ENCODE measurements at regions not wholly inside any gene's neighbourhood (a gene's known extent, or its start where the extent isn't known, plus 50 kb on each side); places are given as distances from the start of the nearest gene placed in this dataset.

GRCh38 chr18:37701967-37702366 lies 136.4 kb upstream of the CELF4 start:
- Mint-ChIP-seq H3K27ac (no peak overlapping the region), H3K4me3 (no peak overlapping the region), H3K4me1 (no peaks in the 10 kb centered on the region), H3K9me3 (no peaks in the 10 kb centered on the region), H3K27me3 (ENCODE audit: insufficient read depth) (peaks cover 12% of the 10 kb centered on the region), H3K36me3 (ENCODE audit: low read depth) (no peaks in the 10 kb centered on the region)
- Histone ChIP-seq H3K27ac (ENCODE audit: low read depth, low read length) (no peak overlapping the region), H3K4me1 (ENCODE audit: control insufficient read depth, insufficient read depth, low read length) (no peaks in the 10 kb centered on the region), H3K4me3 (ENCODE audit: low read length) (no peak overlapping the region), H3K36me3 (ENCODE audit: control insufficient read depth, insufficient read depth, low read length) (no peaks in the 10 kb centered on the region), H3K9me3 (ENCODE audit: control insufficient read depth, low read length) (no peaks in the 10 kb centered on the region), H3K9ac (ENCODE audit: extremely low read depth, low read length, poor library complexity, severe bottlenecking) (no peak overlapping the region), H3K27me3 (ENCODE audit: control insufficient read depth, insufficient read depth, low read length, poor library complexity, severe bottlenecking) (no peaks in the 10 kb centered on the region)
- DNase-seq = no peak
- no peak for TF ChIP-seq CTCF (conservative IDR thresholded peaks at IDR 0.05)
- WGBS, 2 experiments (ENCODE audit: insufficient coverage in 1 of 2, insufficient read length in 1 of 2) = 89% methylated on average over 3 of the region's 3 CpGs; no CpG with 5 or more reads in 1 of the 2 experiments

- H3K4me3 ChIP-seq (ENCODE audit: low read length) = no peak overlapping the region
- H3K4me3 Mint-ChIP-seq = no peak overlapping the region
- 32 to 55% methylated on average over 2 to 3 of the region's 3 CpGs for WGBS, 2 experiments (ENCODE audit: insufficient coverage in 1 of 2, insufficient read length in 1 of 2)
- peak; percentile 69 for DNase-seq
- H3K36me3 Mint-ChIP-seq (ENCODE audit: low read depth) = no peaks in the 10 kb centered on the region
- H3K9me3 Mint-ChIP-seq = no peaks in the 10 kb centered on the region
- H3K27ac Mint-ChIP-seq = no peak overlapping the region
- no peak for TF ChIP-seq CTCF (conservative IDR thresholded peaks at IDR 0.05)
- H3K4me1 ChIP-seq (ENCODE audit: control insufficient read depth, insufficient read depth, low read length) = no peaks in the 10 kb centered on the region
- H3K4me1 Mint-ChIP-seq = no peaks in the 10 kb centered on the region
- H3K36me3 ChIP-seq (ENCODE audit: control insufficient read depth, insufficient read depth, low read length) = no peaks in the 10 kb centered on the region
- no peak overlapping the region for H3K9ac ChIP-seq (ENCODE audit: extremely low read depth, low read length, poor library complexity, severe bottlenecking)
- H3K27me3 Mint-ChIP-seq (ENCODE audit: insufficient read depth) = peaks cover 14% of the 10 kb centered on the region
- no peaks in the 10 kb centered on the region for H3K9me3 ChIP-seq (ENCODE audit: control insufficient read depth, low read length)
- H3K27ac ChIP-seq (ENCODE audit: low read depth, low read length) = no peak overlapping the region
- no peaks in the 10 kb centered on the region for H3K27me3 ChIP-seq (ENCODE audit: control insufficient read depth, insufficient read depth, low read length, poor library complexity, severe bottlenecking)
These were observed 133.0 kb upstream of the CELF4 start for GRCh38 chr18:37698508-37699040.

GRCh38 chr18:37694516-37694915 lies 128.9 kb upstream of the CELF4 start:
- H3K36me3 Mint-ChIP-seq (ENCODE audit: low read depth) = no peaks in the 10 kb centered on the region
- WGBS, 2 experiments (ENCODE audit: insufficient coverage in 1 of 2, insufficient read length in 1 of 2) = 50 to 64% methylated on average over 2 to 4 of the region's 4 CpGs
- no peak for TF ChIP-seq CTCF (conservative IDR thresholded peaks at IDR 0.05)

More at GRCh38 chr18:37694516-37694915, 128.9 kb upstream of the CELF4 start:
- H3K4me1 ChIP-seq (ENCODE audit: control insufficient read depth, insufficient read depth, low read length) = no peaks in the 10 kb centered on the region
- H3K36me3 ChIP-seq (ENCODE audit: control insufficient read depth, insufficient read depth, low read length) = no peaks in the 10 kb centered on the region
- H3K4me3 ChIP-seq (ENCODE audit: low read length) = no peak overlapping the region
- no peaks in the 10 kb centered on the region for H3K9me3 ChIP-seq (ENCODE audit: control insufficient read depth, low read length)
- no peak overlapping the region for H3K4me3 Mint-ChIP-seq
- H3K9ac ChIP-seq (ENCODE audit: extremely low read depth, low read length, poor library complexity, severe bottlenecking) = no peak overlapping the region
- no peaks in the 10 kb centered on the region for H3K27me3 ChIP-seq (ENCODE audit: control insufficient read depth, insufficient read depth, low read length, poor library complexity, severe bottlenecking)
- H3K27me3 Mint-ChIP-seq (ENCODE audit: insufficient read depth) = peaks cover 2% of the 10 kb centered on the region
- peaks cover 5% of the 10 kb centered on the region for H3K4me1 Mint-ChIP-seq
- H3K9me3 Mint-ChIP-seq = no peaks in the 10 kb centered on the region
- H3K27ac ChIP-seq (ENCODE audit: low read depth, low read length) = no peak overlapping the region
- no peak for DNase-seq
- no peak overlapping the region for H3K27ac Mint-ChIP-seq

Data from endodermal cell (in vitro differentiated cells).